ENCODE measurements at regions not wholly inside any gene's neighbourhood (a gene's known extent, or its start where the extent isn't known, plus 50 kb on each side); places are given as distances from the start of the nearest gene placed in this dataset.
"Not testable (repeated sequence)": the region's sequence is repeated elsewhere in the genome, so short reads cannot be mapped to it uniquely, and the experiment has no call there.

DNA sequence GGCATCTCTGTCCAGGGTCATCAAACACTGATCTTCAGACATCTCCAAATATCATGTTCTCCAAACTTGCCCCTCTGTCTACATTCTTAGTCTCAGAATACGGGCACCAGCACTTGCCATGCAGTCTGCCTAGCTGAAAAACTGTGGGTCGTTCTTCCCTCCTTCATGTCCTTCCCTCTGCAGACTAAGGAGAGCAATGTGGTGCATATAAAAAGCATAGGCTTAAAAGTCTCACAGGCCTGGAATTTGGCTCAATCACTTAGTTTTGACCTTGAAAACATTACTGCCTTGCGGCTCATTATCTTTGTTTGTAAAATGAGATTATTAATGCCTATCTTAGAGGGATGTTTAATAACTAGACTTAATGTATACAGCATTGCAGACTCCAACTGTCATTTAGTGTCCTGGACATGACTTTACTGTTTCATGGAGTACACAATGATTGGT lies 362.8 kb downstream of the NPR3 start:
- DNase-seq = no peak

GRCh38 chr5:33074548-33074947 lies 363.4 kb downstream of the NPR3 start:
- no peak for DNase-seq

- no peak for DNase-seq
Observed at GRCh38 chr5:33075731-33076130, 364.6 kb downstream of the NPR3 start.

DNA sequence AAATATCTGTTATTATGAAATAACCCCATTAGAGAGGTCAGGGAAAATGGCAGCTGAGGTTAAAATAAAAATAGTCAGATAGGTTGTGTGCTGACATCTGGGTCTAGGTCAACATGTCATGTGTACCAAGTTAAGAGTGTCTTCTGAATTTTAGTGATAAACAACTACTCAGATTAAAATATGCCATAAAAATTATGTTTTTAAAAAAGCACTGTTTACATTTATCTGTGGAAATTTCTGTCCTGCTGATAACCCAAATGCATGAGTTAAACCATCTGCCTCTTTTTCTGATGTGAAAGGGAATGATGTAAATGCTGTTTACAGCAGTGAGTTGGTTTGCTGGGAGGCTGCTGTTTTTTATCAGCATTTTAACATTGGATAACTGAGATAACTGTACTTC lies 361.2 kb upstream of the TARS1 start:
- no peak for DNase-seq

GRCh38 chr5:33080287-33080686 lies 360.5 kb upstream of the TARS1 start:
- no peak for DNase-seq

DNA sequence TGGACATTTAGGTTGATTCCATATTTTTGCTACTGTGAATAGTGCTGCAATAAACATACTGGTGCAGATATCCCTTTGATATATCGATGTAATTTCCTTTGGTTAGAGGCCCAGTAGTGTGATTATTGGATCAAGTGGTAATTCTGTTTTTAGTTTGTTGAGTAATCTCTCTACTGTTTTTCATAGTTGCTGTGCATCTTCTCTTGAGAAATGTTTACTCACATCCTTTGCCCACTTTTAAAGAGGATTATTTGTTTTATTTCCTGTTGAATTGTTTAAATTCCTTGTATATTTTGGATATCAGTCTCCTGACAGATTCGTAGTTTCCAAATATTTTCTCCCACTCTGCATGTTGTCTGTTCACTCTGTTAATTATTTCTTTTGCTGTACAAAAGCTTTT lies 352.6 kb upstream of the TARS1 start:
- DNase-seq = no peak

GRCh38 chr5:33091571-33092363 lies 349.0 kb upstream of the TARS1 start:
- DNase-seq = no peak

GRCh38 chr5:33092719-33093118 lies 348.0 kb upstream of the TARS1 start:
- no peak for DNase-seq

DNA sequence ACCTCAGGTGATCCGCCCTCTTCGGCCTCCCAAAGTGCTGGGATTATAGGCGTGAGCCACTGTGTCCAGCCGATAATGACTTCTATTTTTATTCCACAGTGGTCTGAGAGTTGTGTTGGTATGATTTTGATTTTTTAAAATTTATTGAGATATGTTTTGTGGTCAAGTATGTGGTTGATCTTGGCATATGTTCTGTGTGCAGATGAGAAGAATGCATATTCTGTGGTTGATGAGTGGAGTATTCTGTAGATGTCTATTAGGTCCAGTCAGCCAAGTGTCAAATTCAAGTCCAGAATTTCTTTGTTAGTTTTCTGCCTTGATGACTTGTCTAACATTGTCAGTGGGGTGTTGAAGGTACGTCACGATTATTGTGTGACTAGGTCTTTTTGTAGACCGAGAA lies 338.2 kb upstream of the TARS1 start:
- no peak for DNase-seq

GRCh38 chr5:33105521-33105941 lies 335.2 kb upstream of the TARS1 start:
- DNase-seq = no peak

DNA sequence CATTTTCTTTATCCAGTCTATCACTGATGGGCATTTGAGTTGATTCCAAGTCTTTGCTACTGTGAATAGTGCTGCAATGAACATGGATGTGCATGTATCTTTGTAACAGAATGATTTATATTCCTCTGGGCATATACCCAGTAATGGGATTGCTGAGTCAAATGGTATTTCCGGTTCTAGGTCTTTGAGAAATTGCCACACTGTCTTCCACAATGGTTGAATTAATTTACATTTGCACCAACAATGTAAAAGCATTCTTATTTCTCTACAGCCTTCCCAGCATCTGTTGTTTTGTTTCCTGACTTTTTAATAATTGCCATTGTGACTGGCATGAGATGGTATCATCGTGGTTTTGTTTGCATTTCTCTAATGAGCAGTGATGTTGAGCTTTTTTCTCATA lies 330.3 kb upstream of the TARS1 start:
- DNase-seq = not testable (repeated sequence)

DNA sequence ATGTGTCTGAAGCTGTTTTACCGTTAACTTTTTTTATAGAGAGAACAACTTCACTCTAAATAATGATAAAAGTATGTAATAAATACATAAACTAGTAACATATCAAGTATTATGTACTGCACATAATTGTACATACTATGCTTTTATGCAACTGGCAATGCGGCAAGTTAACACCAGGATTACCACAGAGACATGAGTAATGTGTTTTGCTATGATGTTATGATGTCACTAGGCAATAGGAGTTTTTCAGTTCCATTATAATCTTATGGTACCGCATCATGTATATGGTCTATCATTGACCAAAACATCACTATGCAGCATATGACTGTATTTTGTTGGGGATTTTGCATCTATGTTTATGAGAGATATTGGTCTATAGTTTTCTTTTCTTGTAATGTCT lies 326.4 kb upstream of the TARS1 start:
- DNase-seq = no peak

DNA sequence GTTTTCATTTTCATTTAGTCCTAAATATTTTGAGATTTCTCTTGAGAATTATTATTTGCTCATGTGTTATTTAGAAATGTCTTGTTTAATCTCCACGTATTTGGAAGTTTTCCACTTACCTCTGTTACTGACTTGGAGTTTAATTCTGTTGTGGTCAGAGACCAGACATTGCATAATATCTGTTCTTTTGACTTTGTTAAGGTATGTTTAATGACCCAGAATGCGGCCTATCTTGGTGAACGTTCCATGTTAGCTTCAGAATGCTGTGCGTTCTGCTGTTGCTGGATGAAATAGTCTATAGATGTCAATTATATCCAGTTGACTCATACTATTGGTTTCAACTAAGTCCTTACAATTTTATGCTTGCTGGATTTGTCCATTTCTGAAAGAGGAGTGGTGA lies 325.3 kb upstream of the TARS1 start:
- no peak for DNase-seq

- DNase-seq = no peak
Observed at GRCh38 chr5:33118761-33119415, 321.9 kb upstream of the TARS1 start.

DNA sequence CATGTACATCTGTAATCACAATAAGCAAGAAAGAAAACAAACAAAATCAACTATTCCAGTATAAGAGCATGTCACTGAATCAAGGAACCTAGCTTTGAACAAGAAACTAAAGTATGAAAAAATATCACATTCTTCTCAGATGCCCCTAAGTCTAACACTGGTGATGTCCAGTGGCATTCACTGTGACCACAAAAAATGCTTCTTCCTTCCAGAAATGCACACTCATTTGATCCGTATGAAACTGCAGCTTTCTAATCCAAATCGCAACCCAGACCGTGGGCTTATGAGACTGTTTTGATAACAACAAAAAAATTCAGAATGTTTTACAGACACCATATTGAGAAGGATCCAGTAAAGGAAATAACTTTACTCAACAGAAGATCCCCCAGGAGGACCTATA lies 320.1 kb upstream of the TARS1 start:
- DNase-seq = no peak

- DNase-seq = no peak
Observed at GRCh38 chr5:33129309-33129708, 311.5 kb upstream of the TARS1 start.

- DNase-seq = no peak
Observed at GRCh38 chr5:33136785-33137184, 304.0 kb upstream of the TARS1 start.

DNA sequence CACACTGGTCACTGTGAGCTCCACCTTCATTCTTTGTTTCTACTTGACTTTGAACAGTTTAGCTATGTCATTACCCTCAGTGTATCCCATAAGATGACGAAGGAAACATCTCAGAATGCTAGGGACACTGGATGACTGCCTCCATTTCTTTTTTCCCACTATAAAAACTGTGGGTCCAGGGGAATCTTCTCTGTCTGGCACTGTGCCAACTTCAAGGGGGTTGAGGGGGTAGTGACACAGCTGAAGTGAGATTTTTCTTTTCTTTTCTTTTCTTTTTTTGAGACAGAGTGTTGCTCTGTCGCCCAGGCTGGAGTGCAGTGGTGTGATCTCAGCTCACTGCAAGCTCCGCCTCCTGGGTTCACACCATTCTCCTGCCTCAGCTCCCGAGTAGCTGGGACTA lies 302.6 kb upstream of the TARS1 start:
- not testable (repeated sequence) for DNase-seq

- DNase-seq = no peak
Observed at GRCh38 chr5:33143405-33144123, 297.2 kb upstream of the TARS1 start.

DNA sequence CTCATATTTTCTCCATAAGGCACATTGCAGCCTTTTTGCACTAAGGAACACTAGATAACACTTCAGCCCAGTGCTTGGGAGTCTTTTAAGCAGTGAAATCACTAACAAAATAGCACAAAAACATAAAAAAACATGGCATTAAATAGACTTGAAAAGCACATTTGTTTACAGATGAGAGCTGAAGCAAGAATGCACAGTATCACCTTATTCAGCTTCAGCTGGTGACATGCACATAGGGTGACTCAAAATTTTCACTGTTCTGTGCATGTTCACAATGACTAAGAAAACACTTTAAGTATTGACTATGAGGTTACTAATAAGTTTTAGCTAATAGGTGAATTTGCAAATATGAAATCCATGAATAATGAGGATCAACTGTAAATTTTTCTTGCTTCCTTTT lies 293.9 kb upstream of the TARS1 start:
- DNase-seq = no peak

- no peak for DNase-seq
Observed at GRCh38 chr5:33148076-33148513, 292.7 kb upstream of the TARS1 start.

- DNase-seq = no peak
Observed at GRCh38 chr5:33153372-33153771, 287.4 kb upstream of the TARS1 start.

DNA sequence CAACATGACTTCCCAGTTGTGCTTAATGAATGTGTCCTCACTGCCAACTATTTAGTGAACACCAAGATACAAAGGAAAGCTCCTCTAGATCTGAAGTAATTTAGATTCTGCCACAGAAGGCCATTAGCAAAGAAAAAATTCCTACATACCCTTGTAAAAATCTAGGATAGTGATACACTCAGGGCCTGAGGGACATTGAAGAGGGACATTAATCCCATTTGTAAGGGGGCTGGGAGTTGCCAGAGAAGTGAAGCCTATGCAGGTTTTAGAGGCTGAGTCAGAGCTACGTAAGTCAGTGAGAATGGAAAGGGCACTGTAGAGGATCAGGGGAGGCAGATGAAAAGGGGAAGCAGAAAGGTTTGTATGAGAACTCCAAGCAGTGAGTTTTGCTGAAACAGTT lies 286.9 kb upstream of the TARS1 start:
- DNase-seq = no peak

GRCh38 chr5:33160871-33161270 lies 279.9 kb upstream of the TARS1 start:
- no peak for DNase-seq

Data from central memory CD4-positive, alpha-beta T cell (primary cell).